Hypothalamus (tissue), 51 donors: ENCODE measurements at regions not wholly inside any gene's neighbourhood (a gene's known extent, or its start where the extent isn't known, plus 50 kb on each side); places are given as distances from the start of the nearest gene placed in this dataset.

Source experiments
- DNase-seq, 51 donors: peaks; one replicate each; lab custom pipeline; 2025; lab: John Stamatoyannopoulos, UW

DNA sequence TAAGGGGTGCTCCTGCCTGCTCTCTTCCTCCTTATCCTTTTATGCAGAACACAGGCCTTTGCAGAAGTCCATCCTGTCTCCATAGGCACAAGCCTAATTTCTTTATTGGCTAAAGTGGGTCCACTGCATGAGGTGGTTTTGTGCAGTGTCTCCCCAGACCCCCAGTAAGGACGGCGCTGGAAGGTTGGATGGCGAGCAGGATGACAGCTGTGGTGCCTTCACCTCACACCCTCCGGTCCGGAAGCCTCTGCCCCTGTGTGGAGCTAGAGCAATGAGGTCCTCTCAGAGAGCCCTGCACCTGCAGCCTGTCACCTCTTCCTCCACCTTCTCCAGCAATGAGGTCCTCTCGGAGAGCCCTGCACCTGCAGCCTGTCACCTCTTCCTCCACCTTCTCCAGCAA is 393.7 kb upstream of the IRX1 start:
- no peak for DNase-seq

DNA sequence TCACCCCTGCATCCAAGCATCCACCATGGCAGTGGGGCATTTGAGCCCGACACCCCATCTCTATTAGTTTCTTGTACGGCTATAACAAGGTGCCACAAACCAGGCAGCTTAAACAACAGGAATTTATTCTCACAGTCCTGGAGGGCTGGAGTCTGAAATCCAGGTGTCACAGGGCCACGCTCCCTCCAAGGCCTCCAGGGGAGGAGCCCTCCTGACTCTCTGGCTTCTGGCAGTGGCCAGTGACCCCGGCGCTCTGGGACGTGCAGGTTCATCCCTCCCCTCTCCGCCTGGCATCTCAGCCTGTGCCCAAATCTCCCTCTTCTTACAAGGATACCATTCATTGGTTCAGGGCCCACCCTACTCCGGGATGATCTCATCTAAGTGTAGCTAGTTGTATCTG is 394.5 kb upstream of the IRX1 start:
- DNase-seq, result no peak

DNA sequence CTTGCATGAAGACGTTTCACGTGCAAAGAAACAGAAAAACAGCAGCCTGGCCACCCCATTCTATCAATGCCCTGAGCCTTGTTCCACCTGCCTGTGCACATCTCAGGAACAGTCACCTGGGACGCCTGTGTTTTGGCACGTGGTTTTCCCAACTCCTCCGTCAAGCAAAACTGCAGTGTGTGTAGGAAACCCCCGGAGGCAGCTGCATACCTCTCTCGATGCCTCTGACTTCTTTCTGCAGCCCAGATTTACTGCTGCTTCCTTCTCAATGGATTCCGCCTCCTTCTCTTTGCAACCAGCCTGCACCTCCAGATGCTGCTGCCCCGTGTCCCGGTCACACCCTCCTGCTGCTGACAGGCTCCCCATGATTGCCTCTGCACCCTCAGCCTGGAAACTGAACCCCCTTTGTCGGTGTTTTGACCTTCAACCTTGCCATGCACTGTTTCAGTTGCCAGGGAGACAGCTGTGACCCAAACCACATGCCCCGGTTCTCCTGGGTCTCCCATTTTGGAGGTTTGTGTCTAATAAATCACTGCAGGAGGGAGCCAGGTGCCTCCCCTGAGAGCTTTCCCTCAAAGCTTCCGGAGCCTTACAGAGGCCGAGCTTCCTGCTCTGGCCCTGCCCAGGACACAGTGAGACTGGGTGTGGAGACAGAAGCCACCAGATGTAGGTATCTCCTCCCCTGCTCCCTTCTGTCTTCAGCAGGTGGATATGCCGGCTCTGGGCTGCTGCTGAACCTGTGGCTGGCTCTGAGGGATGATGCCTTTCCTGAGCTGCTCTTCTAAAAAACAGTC is 395.5 kb upstream of the IRX1 start:
- no peak for DNase-seq

DNA sequence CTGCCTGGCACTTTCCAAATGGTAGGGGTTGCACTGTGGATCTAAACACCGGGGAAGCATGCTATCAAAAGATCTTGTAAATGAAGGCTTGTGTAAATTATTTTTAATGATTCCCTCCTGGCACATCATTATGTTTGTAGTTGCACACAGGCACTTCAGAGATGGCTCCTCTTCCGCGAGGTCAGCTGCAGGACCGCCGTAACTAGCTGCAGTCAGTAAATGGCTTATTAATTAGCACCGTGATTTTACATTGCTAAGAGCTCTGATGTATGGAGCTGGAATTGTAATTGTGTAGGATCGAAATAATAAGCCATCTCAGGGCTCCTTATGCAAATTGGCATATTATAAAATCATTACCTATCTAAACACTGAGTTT is 397.6 kb upstream of the IRX1 start:
- DNase-seq, result no peak

DNA sequence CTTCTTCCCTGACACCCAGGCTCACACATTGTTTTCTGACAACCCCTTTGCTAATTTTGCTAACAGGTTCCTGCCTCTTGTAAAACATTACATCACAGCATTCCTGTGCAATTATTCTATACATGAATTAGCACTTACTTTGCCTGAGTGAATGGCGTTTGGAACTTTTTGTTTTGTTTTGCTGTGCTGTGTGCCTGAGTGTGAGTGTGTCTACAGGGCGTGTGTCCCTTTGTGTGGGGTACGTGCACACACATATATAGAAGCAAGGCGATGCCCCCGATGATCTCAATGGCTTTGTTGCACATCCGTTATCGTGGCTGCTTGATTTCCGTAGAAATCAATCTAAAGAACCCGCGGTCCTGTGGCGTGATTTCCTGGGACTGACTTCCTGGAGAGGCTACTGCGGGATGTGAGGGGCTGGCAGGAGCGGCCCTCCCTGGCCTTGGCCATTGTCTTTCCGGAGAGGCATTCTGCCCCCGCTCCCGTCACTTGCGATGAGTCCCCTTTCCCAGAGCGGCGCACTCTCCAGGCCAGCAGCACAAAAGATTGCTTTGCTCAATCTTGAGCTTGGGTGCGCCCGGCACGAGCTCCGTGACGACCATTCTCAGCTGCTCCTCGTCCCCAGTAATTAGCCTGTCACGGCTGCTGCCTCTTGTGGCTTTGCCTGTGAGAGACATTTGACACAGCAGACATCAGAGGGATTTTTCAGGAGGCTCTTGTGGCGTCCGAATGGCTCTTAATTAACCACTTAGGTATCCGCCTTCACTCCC is 398.1 kb upstream of the IRX1 start:
- DNase-seq, result peak in 31 of 51 donors; percentile 8 to 62 (median 32)

DNA sequence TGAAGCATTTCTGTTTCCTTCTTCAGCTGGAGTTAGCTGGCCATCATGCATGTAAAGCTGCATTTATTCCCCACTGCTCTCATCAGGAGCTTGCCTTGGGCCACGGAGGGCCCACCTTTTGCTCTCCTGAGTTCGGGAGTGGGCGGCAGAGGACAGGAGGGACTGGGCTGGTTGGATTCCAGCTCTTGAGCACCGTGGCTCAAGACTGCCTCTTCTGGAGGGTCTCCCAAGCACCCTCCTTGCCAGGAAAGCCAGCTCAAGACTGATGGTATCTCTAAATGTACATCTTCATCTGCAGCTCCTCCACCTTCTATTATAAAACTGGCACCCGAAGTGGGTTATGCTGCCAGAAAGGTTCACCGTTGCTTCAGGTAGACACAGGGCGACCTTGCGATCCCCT is 399.6 kb upstream of the IRX1 start:
- no peak for DNase-seq

DNA sequence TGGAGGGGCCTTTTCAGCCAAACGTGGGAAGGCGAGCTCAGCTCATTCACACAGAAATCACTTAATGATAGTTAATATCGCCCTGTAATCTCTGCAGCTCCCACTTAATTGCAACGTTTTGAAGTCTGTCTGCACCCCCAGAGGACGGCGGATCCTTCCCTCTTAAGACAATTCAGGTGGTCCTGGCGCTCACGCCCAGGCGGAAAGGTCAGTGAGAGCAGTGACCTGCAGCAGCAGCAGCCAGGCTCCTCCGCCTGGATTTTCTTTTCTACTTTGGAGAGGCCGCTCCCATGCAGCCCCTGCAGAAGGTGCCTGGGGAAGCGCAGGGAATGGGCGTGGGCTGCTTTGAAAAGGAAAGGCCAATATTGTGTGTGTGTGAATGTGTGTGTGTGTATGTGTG is 400.9 kb upstream of the IRX1 start:
- DNase-seq, result no peak

DNA sequence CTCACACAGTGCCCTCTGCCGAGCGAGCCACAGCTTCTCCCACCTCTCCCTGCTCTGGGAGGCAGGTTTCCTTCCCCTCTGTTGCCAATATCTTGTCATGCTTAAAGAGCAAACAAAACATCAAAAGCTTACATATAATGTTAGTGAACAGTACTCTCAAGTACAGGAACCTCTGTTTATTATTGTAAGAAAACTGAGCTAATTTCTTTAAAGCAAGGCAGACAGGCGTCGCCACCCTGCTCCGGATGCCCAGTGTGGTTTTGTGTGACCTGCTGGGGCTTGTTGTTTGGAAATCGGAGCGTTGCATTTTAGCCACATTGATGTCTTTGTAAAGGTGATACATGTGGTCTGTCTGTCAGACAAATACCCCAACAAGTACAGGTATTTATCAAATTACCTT is 401.4 kb upstream of the IRX1 start:
- no peak for DNase-seq

DNA sequence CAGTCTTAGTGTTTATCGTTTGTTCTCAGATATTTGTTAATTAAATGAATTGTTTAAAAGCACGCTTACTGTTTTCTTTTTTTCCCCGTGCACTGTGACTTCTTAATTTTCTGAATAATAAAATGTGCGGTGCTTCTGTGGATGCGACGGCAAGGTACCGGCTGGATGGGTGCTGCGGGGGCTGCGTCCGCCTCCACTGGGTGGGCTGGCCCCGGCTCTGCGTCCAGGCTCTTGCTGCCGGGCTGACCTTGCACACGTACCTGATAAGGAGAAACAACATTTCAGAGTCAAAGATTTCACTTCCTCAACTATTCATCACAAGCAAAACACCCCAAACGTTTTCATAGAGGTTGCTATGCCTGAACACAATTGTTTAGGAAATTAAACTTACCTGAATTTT is 404.0 kb upstream of the IRX1 start:
- no peak for DNase-seq

DNA sequence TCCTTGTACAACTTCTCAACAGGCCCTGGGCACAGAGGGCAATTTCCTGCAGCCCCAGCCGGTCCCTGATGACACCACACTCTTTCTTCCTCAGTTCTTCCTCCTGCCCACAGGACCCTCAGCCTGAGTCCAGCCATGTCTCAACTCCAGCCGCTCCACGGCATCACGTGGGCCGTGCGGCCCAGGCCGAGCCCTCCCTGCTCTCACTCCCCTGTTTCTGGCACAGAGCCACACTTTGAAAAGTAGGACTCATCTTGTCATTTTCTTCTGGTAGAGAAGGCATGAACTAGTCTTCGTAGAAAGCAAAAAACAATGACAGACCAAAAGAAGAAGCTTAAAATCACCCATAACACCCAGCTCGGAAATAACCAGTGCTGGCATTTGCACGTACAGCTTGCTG is 404.7 kb upstream of the IRX1 start:
- DNase-seq, result no peak

DNA sequence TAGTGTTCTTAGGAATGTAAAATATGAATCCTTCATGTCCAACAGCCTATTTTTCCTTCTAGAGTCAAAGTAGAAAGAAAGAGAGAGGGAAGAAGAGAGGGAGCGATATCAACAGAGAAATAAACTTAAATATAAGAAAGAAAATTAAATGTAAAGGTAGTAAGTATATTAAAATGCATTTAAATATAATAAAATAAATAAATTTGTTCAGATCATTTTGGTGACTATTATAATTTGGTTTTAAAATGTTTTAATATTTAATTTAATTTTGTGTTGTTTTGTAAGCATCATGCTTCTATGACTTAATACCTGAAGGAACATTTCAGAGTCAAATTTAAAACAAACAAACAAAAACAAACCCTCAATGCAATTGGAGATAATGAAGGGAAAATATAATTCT is 405.2 kb upstream of the IRX1 start:
- DNase-seq, result no peak

DNA sequence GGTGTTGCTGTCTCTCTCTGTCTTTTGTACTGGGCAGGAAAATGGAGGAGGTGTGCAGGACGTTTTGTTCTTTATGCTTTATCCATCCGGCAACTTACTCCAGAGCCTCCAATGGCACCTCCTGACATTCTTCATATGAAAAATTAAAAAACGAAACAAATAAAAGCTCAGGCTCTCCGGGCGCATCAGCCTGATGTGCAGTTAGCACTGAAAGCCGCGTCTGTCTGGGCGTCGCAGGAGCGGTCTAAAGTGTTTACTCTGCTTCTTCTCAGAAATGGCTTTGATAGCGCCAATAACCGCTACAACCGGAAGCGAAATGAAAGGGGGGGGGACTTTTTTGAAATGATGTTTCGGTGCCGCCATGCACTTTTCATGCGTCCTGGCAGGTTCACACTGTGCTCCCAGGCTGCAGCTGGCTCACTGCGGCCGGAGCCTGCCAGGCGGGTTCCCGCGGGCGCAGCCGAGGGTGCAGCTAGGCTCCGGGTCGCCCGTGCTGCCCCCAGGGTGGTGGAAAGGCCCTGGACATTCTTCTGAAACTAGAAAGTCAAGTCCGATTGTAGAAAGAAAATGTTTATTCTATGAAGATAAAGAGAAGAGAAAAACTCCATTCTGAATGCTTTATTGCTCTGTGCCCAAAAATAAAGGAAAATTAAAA is 407.7 kb upstream of the IRX1 start:
- DNase-seq, result no peak

DNA sequence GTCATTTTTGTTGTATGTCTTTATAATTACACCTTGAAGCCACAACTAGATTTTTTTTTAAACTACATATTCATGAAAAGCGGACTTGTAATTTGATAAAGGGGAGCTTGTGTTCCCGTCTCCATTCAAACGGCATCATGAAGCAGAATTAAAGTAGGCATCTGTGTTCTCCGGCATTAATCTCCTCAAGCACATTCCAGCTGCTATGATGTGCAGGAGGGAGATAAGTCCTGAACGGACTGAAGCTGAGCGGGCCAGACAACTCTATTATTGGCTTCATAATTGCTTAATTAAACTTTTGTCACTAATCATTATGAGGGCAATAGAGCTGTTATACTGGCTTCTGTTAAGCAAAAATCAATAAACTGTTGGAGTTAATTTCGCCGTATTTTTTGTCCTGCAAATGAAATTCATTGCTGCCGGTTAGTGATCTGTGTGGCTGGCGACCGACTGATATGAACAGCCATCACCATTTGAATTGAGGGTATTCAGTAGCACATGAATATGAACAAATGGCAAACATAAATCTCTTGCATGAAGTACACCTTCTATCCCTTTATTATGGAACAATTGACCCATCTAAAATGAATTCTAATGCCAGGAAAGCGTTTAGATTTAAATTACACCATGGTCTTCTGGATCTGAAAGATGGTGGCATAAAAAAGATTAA is 408.8 kb upstream of the IRX1 start:
- DNase-seq, result no peak

DNA sequence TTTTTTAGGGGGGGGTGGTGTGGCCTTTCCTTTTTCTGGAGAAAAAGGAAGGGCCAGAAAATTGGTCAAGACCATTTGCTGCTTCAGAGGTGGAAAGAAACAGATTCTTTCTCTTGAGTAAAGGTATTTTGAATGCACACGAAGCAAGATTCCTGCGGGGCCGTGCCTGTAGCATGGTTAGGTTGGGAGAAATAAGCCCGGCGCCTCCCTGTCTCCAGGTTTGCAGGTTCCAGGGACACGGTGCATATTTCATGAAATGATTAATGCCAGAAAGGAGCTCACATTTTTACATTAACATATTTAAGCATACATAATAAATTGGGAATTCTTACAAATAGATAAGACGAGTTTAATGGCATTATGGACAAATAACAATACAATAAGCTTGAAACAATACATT is 409.5 kb upstream of the IRX1 start:
- no peak for DNase-seq

DNA sequence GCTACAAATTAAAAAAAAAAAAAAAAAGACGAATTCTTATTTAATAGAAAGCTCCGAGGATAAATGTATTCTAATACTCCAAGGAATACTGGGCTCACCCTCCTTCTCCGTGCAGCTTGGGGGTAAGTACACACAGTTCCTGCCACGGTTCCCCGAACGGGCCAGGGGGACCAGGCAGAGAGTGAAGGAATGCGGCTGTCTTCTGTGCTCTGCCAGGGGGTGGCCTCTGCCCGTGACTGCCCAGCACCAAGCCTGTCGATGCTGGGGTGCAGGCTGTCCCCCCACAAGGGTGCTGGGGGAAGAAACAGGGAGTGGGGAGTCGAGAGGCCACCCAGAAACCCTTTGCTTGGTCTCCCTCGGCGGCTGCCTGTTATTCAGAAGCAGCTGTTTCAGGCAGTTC is 410.1 kb upstream of the IRX1 start:
- DNase-seq, result no peak

DNA sequence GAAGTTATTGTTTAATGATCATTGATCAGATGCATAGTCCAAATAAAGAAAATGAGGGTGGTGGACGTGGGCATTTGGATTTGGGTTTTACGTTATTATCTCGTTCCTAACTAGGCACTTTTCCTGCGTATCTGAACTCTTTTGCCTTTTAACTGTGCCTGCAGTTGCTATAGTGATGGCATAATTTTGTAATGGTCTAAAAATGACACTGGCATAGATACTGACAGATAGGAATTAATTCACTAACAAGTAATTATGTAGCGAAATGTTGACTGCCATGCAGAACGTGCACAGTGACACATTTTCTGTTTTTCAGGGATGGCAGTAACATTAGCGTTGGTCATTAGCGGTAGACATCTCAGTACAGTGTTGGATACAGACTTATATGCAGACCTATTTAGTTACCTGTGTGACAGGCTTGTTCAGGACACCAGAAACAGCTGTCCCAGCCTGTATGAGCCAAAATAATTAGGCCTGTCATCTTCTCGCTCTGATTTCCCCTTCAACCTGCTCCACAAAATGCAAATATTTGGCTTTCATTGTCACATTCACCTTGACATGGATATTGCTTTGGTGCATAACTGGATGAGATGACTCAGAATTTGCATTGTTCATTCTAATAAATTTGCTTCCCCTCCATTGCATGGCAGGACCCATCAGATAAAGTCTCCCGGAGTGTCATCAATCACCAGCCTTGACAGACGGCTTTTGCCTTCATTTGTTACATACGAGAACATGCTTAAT is 413.3 kb upstream of the IRX1 start:
- no peak for DNase-seq

DNA sequence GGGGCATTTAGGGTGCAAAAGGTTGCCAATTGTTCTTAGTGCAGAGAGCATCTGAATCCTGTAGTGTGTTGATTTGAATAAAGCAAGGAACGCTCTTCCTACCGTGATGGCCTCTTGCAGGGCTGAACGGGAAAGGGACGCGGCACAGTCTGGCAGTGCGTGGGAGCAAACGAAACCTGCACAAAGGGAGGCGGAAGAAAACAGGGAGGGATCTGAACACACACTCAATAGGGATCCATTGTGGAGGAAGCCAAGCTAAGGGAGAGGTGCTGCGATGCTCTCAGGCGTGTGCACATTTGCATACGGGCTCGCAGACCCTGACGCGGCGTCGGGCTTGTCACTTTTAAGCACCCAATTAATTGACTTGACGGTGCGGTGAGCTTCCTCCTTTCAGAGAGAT is 414.0 kb upstream of the IRX1 start:
- no peak for DNase-seq

DNA sequence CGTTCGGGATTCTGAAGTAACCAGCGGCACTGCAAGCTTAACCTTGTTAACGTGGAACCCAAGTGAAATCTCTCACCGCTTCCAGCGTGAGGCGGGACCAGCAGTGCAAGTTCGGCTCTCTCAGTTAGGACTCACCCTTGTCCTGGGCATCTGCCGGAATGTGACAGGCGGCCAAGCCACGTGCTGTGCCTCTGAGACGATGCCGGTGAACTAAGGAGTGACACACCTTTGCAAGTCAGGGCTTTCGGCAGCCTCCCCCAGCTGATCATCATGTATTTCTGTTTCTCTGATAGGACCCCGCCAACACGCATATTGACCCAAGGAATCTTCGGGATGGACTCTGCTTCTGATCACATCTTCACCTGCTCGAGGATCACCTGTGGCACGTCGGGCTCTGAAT is 415.0 kb upstream of the IRX1 start:
- no peak for DNase-seq

DNA sequence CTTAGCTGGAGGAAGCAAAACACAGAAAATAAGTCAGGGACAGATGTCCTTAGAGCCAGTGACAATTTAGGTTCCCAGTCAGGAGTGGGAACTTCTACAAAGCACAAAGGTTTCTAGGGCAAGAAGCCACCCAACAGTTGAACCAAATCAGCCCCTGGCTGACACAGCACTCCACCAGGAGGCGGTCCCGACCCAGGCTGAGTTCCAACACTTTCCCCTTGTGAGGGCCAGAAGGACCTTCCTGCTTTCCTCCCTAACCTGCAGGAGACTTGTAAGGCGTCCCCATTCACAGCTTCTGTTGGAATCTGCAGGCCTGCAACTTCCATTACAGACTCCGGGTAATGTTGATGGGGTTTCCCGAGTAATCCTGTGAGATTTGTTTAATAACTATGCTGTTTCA is 416.4 kb upstream of the IRX1 start:
- no peak for DNase-seq

DNA sequence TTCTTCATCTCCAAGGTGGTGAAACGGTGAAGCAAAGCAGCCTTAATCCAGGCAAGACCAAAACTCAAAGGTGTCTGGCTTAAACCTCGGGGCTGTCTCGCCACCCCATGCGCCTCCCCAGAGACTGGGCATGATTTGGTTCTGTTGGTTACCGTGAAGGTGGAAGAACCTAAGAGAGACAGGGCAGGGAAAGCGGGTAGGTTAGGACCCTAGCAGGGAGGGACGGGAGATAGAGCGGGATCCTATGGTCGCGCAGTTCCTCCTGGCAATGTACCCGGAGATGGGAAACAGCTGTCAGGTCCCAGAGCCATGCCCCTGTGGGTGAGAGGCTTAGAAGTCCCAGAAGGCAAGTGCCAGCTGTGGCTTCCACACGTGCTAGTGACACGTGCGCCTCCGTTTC is 418.3 kb upstream of the IRX1 start:
- DNase-seq, result no peak

DNA sequence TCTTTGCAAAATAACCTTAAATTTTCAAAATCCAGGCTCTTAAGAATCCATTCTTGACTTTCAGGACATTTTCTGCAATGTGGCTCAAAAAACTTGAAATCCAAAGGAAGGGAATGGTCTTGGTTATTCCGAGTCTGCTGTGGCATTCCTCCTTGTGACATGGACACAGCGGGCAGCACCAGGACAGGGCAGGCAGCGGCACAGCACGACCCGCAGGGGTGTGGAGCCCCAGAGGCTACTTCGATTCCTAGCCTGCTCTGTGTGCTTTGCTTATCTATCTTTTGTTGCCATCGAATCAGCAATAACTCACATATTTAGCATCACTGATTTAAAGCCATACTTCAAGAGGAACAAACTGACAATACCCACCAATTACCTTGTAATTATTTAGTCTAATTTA is 420.2 kb upstream of the IRX1 start:
- no peak for DNase-seq
